Neural progenitor cell (in vitro differentiated cells): ENCODE measurements at regions not wholly inside any gene's neighbourhood (a gene's known extent, or its start where the extent isn't known, plus 50 kb on each side); places are given as distances from the start of the nearest gene placed in this dataset.

Experiments
- DNase-seq: peaks from one replicate; pipeline ENCODE4 v3.0.0-alpha.2; 2016; ENCODE audit warnings: low spot score
- H2AFZ ChIP-seq: fragments of 200-600 bp; sonication (generic); replicated peaks from 2 replicates; pipeline ENCODE4 v1.6.1; 2016; ENCODE audit warnings: antibody characterized with exemption
- H3F3A ChIP-seq: fragments of 200-600 bp; sonication (generic); 2 replicates; pipeline ENCODE4 v1.6.1; 2016; ENCODE audit warnings: antibody characterized with exemption, low read depth
- H3K27ac ChIP-seq: fragments of 200-600 bp; sonication (generic); 2 replicates; pipeline ENCODE4 v1.5.1; 2016; ENCODE audit warnings: mild to moderate bottlenecking
- H3K27me3 ChIP-seq: fragments of 200-600 bp; sonication (generic); 2 replicates; pipeline ENCODE4 v1.6.1; 2016; ENCODE audit warnings: mild to moderate bottlenecking, moderate library complexity
- H3K36me3 ChIP-seq: fragments of 200-600 bp; sonication (generic); 2 replicates; pipeline ENCODE4 v1.5.1; 2016
- H3K4me1 ChIP-seq: fragments of 200-600 bp; sonication (generic); 2 replicates; pipeline ENCODE4 v1.6.1; 2016; ENCODE audit warnings: mixed run types
- H3K4me2 ChIP-seq: fragments of 200-600 bp; sonication (generic); 2 replicates; pipeline ENCODE4 v1.6.1; 2016
- H3K4me3 ChIP-seq: fragments of 200-600 bp; sonication (generic); 2 replicates; pipeline ENCODE4 v1.5.1; 2016
- H3K79me2 ChIP-seq: fragments of 200-600 bp; sonication (generic); 2 replicates; pipeline ENCODE4 v1.6.1; 2016; ENCODE audit warnings: low read depth
- H3K9ac ChIP-seq: fragments of 200-600 bp; sonication (generic); 2 replicates; pipeline ENCODE4 v1.6.1; 2016
- H3K9me3 ChIP-seq: fragments of 200-600 bp; sonication (generic); 2 replicates; pipeline ENCODE4 v1.5.1; 2016; ENCODE audit warnings: low read depth
- H4K20me1 ChIP-seq: fragments of 200-600 bp; sonication (generic); 2 replicates; pipeline ENCODE4 v1.6.1; 2016; ENCODE audit warnings: low read depth
- H3K27ac Mint-ChIP-seq: 3 replicates; pipeline ENCODE4 v1.8.0; 2021; ENCODE audit warnings: mixed read lengths
- H3K27me3 Mint-ChIP-seq: 2 replicates; pipeline ENCODE4 v1.8.0; 2022; ENCODE audit warnings: low read depth, mild to moderate bottlenecking, inconsistent platforms, moderate library complexity, mixed read lengths; ENCODE audit not compliant: insufficient read depth
- H3K36me3 Mint-ChIP-seq: 3 replicates; pipeline ENCODE4 v1.8.0; 2021; ENCODE audit warnings: mixed read lengths
- H3K4me1 Mint-ChIP-seq: 3 replicates; pipeline ENCODE4 v1.8.0; 2021; ENCODE audit warnings: mixed read lengths
- H3K4me3 Mint-ChIP-seq: 3 replicates; pipeline ENCODE4 v1.8.0; 2021; ENCODE audit warnings: mild to moderate bottlenecking, moderate library complexity, mixed read lengths
- H3K9me3 Mint-ChIP-seq: 3 replicates; pipeline ENCODE4 v1.8.0; 2020; ENCODE audit warnings: mixed read lengths
- CTCF ChIP-seq: fragments of 200-600 bp; sonication (generic); IDR thresholded peaks from 2 replicates; pipeline ENCODE4 v1.5.1; 2017; ENCODE audit warnings: antibody characterized with exemption, mild to moderate bottlenecking
- EZH2 ChIP-seq: fragments of 200-600 bp; sonication (generic); IDR thresholded peaks from 2 replicates; pipeline ENCODE4 v1.6.1; 2017; ENCODE audit warnings: antibody characterized with exemption, mild to moderate bottlenecking, moderate library complexity
- EZH2phosphoT487 ChIP-seq: fragments of 200-600 bp; sonication (generic); IDR thresholded peaks from 2 replicates; pipeline ENCODE4 v1.6.1; 2017; ENCODE audit warnings: antibody characterized with exemption

- no peak for DNase-seq
- H3K9ac ChIP-seq = no peak overlapping the region
- Mint-ChIP-seq H3K27ac (peak overlapping the region; percentile 27), H3K4me3 (no peak overlapping the region), H3K9me3 (peaks cover 3% of the 10 kb centered on the region), H3K36me3 (no peaks in the 10 kb centered on the region), H3K4me1 (peaks cover 7% of the 10 kb centered on the region), H3K27me3 (peaks cover 10% of the 10 kb centered on the region)
- TF ChIP-seq CTCF (no peak), EZH2phosphoT487 (no peak), EZH2 (no peak)
- no peak overlapping the region for H3K4me3 ChIP-seq
- no peaks in the 10 kb centered on the region for H4K20me1 ChIP-seq
- peaks cover 36% of the 10 kb centered on the region for H3K4me1 ChIP-seq
- no peaks in the 10 kb centered on the region for H3K27me3 ChIP-seq
- no peak overlapping the region for H3K27ac ChIP-seq
- no peak overlapping the region for H2AFZ ChIP-seq
- H3F3A ChIP-seq = peaks cover 13% of the 10 kb centered on the region
- no peaks in the 10 kb centered on the region for H3K9me3 ChIP-seq
- H3K79me2 ChIP-seq = no peaks in the 10 kb centered on the region
- H3K4me2 ChIP-seq = no peak overlapping the region
- H3K36me3 ChIP-seq = no peaks in the 10 kb centered on the region
These were observed 414.6 kb upstream of the ZMIZ1 start for GRCh38 chr10:78654047-78654590.

GRCh38 chr10:78655979-78656378 lies 412.8 kb upstream of the ZMIZ1 start:
- H3K9me3 ChIP-seq = no peaks in the 10 kb centered on the region
- no peak overlapping the region for H3K4me3 Mint-ChIP-seq
- H3K9me3 Mint-ChIP-seq = peaks cover 3% of the 10 kb centered on the region
- H3K79me2 ChIP-seq = no peaks in the 10 kb centered on the region
- no peak for DNase-seq
- H3K27ac Mint-ChIP-seq = no peak overlapping the region
- no peaks in the 10 kb centered on the region for H3K36me3 ChIP-seq
- H3K27me3 ChIP-seq = no peaks in the 10 kb centered on the region
- no peaks in the 10 kb centered on the region for H3K4me1 Mint-ChIP-seq
- no peak overlapping the region for H3K4me3 ChIP-seq
- H4K20me1 ChIP-seq = no peaks in the 10 kb centered on the region
- no peak overlapping the region for H3K4me2 ChIP-seq
- H3K27ac ChIP-seq = no peak overlapping the region
- peaks cover 13% of the 10 kb centered on the region for H3F3A ChIP-seq
- no peak overlapping the region for H2AFZ ChIP-seq
- no peak for TF ChIP-seq EZH2
- TF ChIP-seq EZH2phosphoT487 = no peak
- TF ChIP-seq CTCF = no peak
- no peaks in the 10 kb centered on the region for H3K36me3 Mint-ChIP-seq
- H3K9ac ChIP-seq = no peak overlapping the region
- peaks cover 8% of the 10 kb centered on the region for H3K27me3 Mint-ChIP-seq
- H3K4me1 ChIP-seq = peaks cover 24% of the 10 kb centered on the region

- H3K4me3 ChIP-seq = no peak overlapping the region
- H3K27me3 ChIP-seq = no peaks in the 10 kb centered on the region
- Mint-ChIP-seq H3K36me3 (no peaks in the 10 kb centered on the region), H3K27me3 (peaks cover 8% of the 10 kb centered on the region), H3K9me3 (peaks cover 3% of the 10 kb centered on the region), H3K27ac (no peak overlapping the region), H3K4me3 (no peak overlapping the region), H3K4me1 (peaks cover 2% of the 10 kb centered on the region)
- TF ChIP-seq EZH2 (no peak), EZH2phosphoT487 (peak; percentile 30)
- peak; percentile 98 for DNase-seq
- no peaks in the 10 kb centered on the region for H4K20me1 ChIP-seq
- peak overlapping the region; percentile 54 for H3K4me2 ChIP-seq
- H3F3A ChIP-seq = peaks cover 13% of the 10 kb centered on the region
- H3K79me2 ChIP-seq = no peaks in the 10 kb centered on the region
- no peak overlapping the region for H2AFZ ChIP-seq
- peak overlapping the region; percentile 39 for H3K27ac ChIP-seq
- peaks cover 24% of the 10 kb centered on the region for H3K4me1 ChIP-seq
- H3K9me3 ChIP-seq = no peaks in the 10 kb centered on the region
- no peaks in the 10 kb centered on the region for H3K36me3 ChIP-seq
- no peak overlapping the region for H3K9ac ChIP-seq
These were observed 412.2 kb upstream of the ZMIZ1 start for GRCh38 chr10:78656417-78657162.
